AG04449 (cell line): ENCODE measurements at regions not wholly inside any gene's neighbourhood (a gene's known extent, or its start where the extent isn't known, plus 50 kb on each side); places are given as distances from the start of the nearest gene placed in this dataset.

Source experiments
- CTCF ChIA-PET: fragments of 350-600 bp; formaldehyde crosslinking; extraction: SDS; loops from one replicate; lab custom pipeline; 2021; ENCODE audit warnings: antibody characterized with exemption; lab: Yijun Ruan, JAX
- POLR2A ChIA-PET: fragments of 400-600, 350-600 bp; formaldehyde crosslinking; extraction: SDS; loops from one replicate; lab custom pipeline; 2020; ENCODE audit warnings: antibody characterized with exemption, inconsistent platforms; lab: Yijun Ruan, JAX
- DNase-seq: peaks from one replicate; pipeline ENCODE4 v3.0.0-alpha.2; 2010; ENCODE audit warnings: low read depth, low spot score
- H3K4me3 ChIP-seq: 2 replicates; pipeline ENCODE4 v1.5.1; 2011; ENCODE audit warnings: low read depth, mild to moderate bottlenecking, control low read depth, low read length
- TF ChIP-seq, protein P1 (sequence below): IDR thresholded peaks from one replicate; pipeline ENCODE4 v1.5.1; 2011; ENCODE audit warnings: mild to moderate bottlenecking, moderate library complexity, low read length, control low read depth, inconsistent platforms; ENCODE audit not compliant: insufficient read depth; ENCODE audit errors: missing control alignments

- no peak for DNase-seq
- no peak overlapping the region for H3K4me3 ChIP-seq
- TF ChIP-seq, protein P1, sequence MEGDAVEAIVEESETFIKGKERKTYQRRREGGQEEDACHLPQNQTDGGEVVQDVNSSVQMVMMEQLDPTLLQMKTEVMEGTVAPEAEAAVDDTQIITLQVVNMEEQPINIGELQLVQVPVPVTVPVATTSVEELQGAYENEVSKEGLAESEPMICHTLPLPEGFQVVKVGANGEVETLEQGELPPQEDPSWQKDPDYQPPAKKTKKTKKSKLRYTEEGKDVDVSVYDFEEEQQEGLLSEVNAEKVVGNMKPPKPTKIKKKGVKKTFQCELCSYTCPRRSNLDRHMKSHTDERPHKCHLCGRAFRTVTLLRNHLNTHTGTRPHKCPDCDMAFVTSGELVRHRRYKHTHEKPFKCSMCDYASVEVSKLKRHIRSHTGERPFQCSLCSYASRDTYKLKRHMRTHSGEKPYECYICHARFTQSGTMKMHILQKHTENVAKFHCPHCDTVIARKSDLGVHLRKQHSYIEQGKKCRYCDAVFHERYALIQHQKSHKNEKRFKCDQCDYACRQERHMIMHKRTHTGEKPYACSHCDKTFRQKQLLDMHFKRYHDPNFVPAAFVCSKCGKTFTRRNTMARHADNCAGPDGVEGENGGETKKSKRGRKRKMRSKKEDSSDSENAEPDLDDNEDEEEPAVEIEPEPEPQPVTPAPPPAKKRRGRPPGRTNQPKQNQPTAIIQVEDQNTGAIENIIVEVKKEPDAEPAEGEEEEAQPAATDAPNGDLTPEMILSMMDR: no peak
- CTCF ChIA-PET: no interaction called here
- POLR2A ChIA-PET: no interaction called here
Observed at GRCh38 chr17:79243996-79244395, 169.4 kb downstream of the ENGASE start.

GRCh38 chr17:79243603-79243990 lies 169.0 kb downstream of the ENGASE start:
- POLR2A ChIA-PET: no interaction called here
- CTCF ChIA-PET: no interaction called here
- TF ChIP-seq, protein P1: no peak
- H3K4me3 ChIP-seq: no peak overlapping the region
- no peak for DNase-seq

DNA sequence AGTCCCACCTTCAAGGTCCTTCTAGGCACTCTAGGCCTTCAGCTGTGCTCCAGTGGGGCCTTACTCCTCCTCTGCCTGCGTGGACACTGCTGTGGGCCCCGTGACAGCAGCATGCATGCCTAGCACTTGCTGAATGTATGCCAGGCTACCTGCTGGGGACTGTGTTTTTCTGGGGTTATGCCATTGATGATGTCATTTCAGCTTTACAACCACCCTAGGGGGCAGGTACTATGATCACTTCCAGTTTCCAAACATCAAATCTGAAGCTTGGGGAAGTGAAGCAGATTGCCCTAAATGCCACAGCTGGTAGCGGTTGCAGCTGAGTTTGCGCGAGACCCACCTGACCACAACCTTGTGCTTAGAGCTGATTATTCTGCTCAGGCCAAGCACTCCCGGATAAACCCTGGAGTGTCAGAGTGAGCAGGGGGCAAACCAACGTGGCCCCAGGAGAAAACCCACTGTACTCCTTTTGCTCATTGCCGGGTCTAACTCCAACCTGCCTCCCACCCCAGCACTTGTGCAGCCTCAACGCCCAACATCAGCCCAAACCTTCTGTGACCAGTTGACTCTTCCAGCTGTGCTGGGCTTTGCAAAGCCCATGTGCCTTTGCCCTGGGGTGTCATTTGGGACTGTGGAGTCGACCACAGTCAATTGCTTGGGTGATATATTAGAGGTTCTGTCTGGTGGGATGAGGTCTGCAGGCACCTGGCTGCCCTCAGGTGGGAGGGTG lies 168.4 kb downstream of the ENGASE start:
- ChIA-PET CTCF (no interaction called here), POLR2A (no interaction called here)
- no peak for DNase-seq
- TF ChIP-seq, protein P1: no peak
- no peak overlapping the region for H3K4me3 ChIP-seq

- ChIA-PET POLR2A (no interaction called here), CTCF (no interaction called here)
- TF ChIP-seq, protein P1: no peak
- no peak overlapping the region for H3K4me3 ChIP-seq
- DNase-seq: no peak
Observed at GRCh38 chr17:79242393-79242792, 167.8 kb downstream of the ENGASE start.

DNA sequence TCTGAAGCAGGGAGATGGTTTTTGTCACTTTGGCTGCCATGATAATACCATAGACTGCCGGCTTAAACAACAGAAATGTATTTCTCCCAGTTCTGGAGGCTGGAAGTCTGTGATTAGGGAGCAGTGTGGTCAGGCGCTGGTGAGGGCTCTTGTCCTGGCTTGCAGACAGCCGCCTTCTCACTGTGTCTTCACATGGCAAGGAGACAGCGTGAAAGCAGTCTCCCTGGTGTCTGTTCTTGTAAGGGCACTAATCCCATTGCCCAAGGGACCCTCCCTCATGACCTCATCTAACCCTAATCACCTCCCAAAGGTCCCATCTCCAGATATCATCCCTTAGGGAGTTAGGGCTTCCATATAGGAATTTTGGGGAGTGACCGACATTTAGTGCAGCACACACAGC lies 167.0 kb downstream of the ENGASE start:
- DNase-seq: no peak
- CTCF ChIA-PET: no interaction called here
- POLR2A ChIA-PET: no interaction called here

DNA sequence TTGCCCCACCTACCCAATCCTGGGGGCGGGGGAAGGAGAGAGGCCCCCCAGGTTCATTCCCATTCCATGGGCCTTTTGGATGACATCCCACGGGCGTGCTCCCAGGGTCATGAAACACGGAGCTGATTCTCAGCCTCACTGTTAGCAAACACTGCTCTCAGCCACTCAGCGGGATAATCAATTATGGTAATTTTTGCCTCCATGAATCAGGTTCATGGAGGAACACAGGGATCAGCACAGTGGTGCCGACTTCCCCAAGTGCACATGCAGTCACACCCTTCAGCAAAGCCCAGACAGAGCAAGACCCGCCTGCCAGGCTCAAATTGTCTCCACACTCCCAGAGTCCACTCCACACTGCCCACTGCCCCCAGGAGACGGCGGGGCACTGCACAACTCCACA lies 164.6 kb downstream of the ENGASE start:
- TF ChIP-seq, protein P1: no peak
- POLR2A ChIA-PET: no interaction called here
- CTCF ChIA-PET: no interaction called here
- no peak overlapping the region for H3K4me3 ChIP-seq
- no peak for DNase-seq

More for the DNA sequence above, 167.0 kb downstream of the ENGASE start:
- H3K4me3 ChIP-seq: no peak overlapping the region
- TF ChIP-seq, protein P1: no peak
